GM19239 (cell line): ENCODE measurements at regions not wholly inside any gene's neighbourhood (a gene's known extent, or its start where the extent isn't known, plus 50 kb on each side); places are given as distances from the start of the nearest gene placed in this dataset.

Source experiments
- DNase-seq: peaks from one replicate; pipeline ENCODE4 v3.0.0; 2011; ENCODE audit warnings: low spot score; ENCODE audit not compliant: insufficient read length
- FAIRE-seq: peaks from 2 replicates; lab custom pipeline; 2011; peaks lifted over from hg19 to GRCh38; lab: Jason Lieb, UNC

DNA sequence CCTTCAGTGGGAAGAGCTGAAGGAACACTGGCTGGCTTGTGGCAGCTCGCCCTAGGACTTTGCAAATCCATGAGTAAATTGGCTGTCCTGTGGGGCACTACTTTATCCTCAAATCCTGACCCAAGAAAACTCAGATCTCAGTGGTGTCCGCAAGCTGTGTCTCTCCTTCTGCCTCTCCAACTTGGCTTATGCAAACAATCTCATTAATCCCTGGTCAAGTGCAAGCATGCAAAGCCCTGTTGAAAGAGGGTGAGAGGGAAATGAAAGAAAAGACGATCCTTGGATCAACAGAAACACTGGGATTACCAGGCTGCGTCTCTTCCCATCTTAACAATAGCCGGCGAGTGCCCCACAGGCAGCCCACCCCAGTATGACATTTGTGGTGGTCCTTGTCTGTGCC is 901.6 kb downstream of the BCL11B start:
- DNase-seq (no peak), FAIRE-seq (no peak)

GRCh38 chr14:98371141-98371540 is 900.9 kb downstream of the BCL11B start:
- no peak for DNase-seq
- FAIRE-seq = no peak

DNA sequence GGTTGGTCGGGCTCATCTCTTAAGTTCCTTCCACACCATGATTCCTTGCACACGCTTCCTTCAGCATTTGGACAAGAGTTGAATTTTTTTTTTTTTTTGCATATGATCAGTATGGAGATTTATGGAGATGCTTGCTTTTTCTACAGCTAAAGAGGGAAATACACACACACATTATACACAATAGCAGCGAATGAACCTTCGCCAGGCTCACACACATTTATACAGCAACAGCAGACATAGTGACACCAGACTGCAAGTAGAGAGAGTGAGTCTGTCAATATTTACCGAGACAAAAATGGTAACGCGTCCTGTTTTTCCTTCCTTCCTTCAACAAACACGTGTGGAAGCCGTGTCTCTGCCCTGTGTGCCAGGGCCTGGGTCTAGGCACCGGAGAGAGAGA is 897.9 kb downstream of the BCL11B start:
- no peak for DNase-seq
- FAIRE-seq = no peak

GRCh38 chr14:98375566-98375965 is 896.4 kb downstream of the BCL11B start:
- DNase-seq = no peak
- no peak for FAIRE-seq

- FAIRE-seq (no peak), DNase-seq (no peak)
Observed at GRCh38 chr14:98379830-98380229, 892.2 kb downstream of the BCL11B start.

DNA sequence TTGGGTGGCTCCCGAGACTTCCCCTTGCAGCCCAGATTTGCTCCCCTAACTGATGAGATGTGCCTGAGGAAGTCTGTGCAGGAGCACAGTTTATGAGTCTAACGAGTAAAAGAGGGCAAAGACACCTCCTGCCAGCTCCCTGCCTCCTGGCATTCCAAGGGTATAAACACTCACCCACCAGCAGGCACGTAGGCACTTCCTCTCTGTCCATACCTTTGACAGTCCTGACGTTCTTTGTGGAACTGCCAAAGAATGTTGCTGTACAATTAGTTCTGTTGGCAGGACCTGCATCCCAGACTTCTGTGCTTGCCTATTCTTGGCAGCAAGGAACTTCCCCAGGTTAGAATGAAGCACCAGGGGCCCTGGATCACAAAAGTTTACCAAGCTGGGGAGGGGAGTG is 889.3 kb downstream of the BCL11B start:
- FAIRE-seq = no peak
- no peak for DNase-seq

GRCh38 chr14:98385851-98386250 is 886.1 kb downstream of the BCL11B start:
- no peak for FAIRE-seq
- no peak for DNase-seq

- DNase-seq = no peak
Observed at GRCh38 chr14:98391061-98391460, 880.9 kb downstream of the BCL11B start.

DNA sequence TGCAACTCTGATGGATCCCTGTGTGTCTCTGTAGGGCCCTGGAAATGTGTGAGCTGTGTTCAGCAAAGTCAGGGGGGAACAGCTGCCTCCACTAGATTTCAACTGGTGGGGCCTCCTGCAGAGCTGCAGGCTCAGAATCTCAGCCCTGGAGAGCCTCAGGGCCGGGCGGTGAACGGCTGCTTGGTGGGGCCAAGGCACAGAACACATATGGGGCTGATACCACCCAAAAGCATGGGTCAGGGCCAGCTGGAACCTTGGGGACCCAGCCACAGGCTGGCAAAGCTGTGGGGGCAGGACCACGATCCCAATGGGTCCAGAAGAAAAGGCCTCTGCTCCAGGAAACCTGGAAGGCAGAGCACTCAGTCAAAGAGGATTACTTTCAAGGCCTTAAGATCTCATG is 878.5 kb downstream of the BCL11B start:
- DNase-seq (no peak), FAIRE-seq (no peak)

More at GRCh38 chr14:98391061-98391460, 880.9 kb downstream of the BCL11B start:
- no peak for FAIRE-seq

DNA sequence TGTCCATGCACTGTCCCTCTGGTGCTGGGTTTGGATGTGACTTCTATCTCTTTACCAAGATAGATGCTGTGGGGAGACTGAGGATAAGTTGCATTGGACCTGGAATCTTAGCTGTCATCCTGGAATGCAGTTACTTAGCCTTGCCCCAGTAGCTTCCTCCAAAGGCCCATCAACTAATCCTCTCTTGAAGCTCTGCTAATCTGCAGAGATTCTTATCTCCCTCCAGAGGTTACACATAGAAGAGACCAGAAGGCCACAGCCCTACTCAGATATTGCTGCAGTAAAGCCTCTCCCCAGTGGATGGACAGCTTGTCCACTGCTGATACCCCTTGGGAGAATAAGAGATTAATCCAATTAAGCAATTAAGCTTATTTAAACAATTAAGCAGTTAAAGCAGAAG is 867.2 kb downstream of the BCL11B start:
- no peak for DNase-seq
- FAIRE-seq = no peak

- DNase-seq = no peak
- no peak for FAIRE-seq
Observed at GRCh38 chr14:98408024-98408555, 863.9 kb downstream of the BCL11B start.

GRCh38 chr14:98408713-98409112 is 863.3 kb downstream of the BCL11B start:
- FAIRE-seq = no peak

DNA sequence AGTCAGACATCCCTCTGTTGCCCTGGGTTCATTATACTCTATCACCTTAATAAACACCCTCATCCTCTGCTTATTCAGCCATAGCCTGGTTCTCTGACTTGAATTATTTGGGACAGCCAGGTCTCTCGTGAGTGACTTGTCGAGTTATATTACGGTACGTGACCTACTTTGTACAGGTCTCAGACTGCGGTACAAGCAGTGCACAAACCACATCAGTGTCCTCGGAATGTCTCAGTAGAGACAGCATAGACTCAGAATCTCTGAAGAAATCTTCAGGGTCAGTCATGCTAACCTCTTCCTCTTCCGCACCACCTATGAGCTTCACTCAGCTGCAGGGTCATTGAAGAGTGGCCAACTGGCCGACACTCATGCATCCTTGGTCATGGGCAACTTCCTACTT is 860.8 kb downstream of the BCL11B start:
- no peak for FAIRE-seq
- DNase-seq = no peak

More at GRCh38 chr14:98408713-98409112, 863.3 kb downstream of the BCL11B start:
- DNase-seq = no peak

DNA sequence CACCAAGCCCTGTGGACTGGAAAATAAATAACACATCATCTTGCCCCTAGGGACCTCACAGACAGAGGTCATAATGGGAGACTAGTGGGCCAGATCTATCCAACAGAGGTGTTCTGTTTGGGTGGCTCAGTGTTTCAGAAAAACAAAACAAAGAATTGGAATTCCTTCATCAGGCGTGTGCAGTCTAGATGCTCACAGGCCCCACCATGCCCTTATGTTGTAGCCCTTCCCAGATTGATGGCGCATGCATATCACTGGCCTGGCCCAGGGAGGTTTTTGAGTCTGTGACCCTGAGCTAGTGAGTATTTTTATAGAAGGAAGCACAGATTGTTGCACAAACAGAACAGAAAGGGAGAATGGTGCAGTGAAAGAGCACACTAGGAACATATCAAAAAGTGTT is 859.6 kb downstream of the BCL11B start:
- no peak for FAIRE-seq
- DNase-seq = no peak

DNA sequence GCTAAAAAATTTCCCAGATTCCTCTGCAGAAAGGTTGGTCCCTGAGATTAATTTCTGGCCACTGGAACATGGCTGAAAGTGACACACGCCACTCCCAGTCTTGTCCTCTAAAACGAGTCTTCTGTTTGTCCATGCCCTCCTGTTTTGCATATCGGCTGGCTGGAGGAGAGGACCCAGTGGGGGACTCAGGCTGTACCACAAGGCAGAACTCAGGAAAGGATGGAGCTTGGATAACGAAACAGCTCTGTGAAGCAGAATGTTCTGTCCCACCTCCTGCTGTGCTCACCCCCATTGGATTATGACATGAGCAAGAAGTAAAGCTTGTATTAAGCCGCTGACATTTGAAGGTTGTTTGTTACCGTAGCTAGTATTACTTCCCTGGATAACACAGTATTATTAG is 856.2 kb downstream of the BCL11B start:
- no peak for DNase-seq
- FAIRE-seq = no peak

GRCh38 chr14:98417001-98417400 is 855.0 kb downstream of the BCL11B start:
- FAIRE-seq (no peak), DNase-seq (no peak)

DNA sequence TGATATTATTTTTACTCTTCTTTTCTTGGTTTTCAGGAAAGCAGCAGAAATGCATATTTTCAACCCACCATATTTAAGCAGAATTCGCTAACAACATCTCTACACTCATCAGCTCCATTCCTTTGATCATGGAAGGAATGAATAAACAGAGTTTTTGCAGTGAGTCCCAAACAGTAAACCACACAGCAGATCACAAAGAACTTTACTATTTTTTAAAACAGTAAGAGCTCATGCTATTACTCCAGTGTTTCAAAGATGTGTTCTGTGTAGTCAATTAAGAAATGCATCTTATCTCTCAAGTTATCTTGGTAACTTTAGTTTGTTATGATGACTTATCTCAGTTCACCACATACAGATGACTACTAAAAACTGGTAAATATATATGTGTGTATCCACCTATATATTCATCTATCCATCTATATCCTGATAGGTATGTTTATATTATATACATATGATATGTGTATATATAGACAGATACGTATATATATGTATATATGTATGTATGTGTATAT is 843.5 kb downstream of the BCL11B start:
- FAIRE-seq = no peak
- no peak for DNase-seq

DNA sequence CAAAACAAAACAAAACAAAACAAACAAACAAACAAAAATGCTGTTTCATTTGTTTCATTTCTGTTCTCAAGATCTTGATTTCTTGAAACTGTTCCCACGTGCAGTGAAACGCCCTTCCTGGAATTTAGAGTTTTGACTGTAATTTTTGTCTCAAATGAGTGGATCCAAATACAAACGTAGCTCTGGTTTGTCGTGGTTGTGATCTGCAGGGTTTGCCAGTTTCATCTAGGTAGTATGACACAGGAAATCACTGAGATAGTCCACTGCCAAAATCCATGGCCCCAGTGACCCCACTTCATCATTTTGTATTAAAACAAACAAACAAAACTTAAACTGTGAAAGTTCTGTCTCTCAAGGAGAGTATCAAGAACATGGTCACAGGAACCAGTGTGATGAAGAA is 838.6 kb downstream of the BCL11B start:
- DNase-seq = no peak
- FAIRE-seq = no peak

- no peak for FAIRE-seq
- DNase-seq = no peak
Observed at GRCh38 chr14:98437113-98437512, 834.9 kb downstream of the BCL11B start.

DNA sequence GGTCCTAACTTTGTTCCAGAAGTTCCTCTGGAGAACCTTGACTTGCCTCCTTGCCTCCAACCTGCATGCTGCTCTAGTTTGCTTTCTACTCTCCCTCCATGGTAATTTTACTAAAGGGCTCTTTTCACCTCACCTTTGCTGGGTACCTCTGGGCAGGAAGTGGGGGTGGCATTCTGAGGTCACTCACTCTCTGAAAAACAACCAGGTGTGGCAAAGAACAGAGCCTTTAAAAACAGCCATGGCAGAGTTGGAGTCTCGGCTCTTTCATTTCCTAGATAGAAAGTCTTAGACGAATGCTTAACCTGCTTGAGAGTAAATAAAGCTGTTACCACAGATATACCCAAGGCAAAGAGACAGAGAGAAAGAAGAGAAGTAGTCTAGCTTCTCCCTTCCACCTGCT is 827.9 kb downstream of the BCL11B start:
- no peak for FAIRE-seq

GRCh38 chr14:98445718-98446117 is 826.3 kb downstream of the BCL11B start:
- no peak for DNase-seq

More for the DNA sequence above, 827.9 kb downstream of the BCL11B start:
- DNase-seq = no peak

GRCh38 chr14:98446508-98446907 is 825.5 kb downstream of the BCL11B start:
- DNase-seq (no peak), FAIRE-seq (no peak)

More at GRCh38 chr14:98445718-98446117, 826.3 kb downstream of the BCL11B start:
- FAIRE-seq = no peak
